ENCODE measurements at regions not wholly inside any gene's neighbourhood (a gene's known extent, or its start where the extent isn't known, plus 50 kb on each side); places are given as distances from the start of the nearest gene placed in this dataset.

DNA sequence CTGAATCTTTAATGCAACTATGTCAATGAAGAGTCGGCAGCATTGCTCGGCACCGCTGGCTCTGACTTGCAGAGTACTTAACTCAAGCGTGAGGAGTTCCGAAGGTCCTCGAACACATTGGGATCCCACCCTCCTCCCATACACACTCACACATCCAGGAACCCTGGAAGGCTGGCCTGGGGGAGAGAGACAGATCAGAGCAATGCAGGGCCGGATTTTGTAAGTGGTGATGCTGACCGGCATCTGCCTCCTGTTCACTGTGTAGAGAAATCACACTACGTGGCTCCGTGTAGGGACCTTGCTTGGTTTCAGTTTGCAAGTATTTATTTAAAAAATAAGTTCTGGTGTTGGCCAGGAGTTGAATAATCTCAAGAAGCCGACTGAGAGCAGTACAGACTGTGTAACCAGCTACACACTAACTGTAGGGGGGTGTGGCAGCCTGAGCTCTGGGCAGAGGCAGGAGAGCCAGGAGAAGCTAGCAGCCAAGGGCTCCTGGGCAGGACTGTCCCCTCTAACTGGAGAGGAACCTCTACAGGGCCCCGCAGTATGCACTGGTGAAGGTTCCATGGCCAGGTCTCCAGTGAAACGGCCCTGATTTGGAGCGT is 190.2 kb upstream of the TNRC6C start:
- Histone ChIP-seq H3K4me3 (ENCODE audit: low read depth in 1 of 3, low read length in 3 of 3) (no peak overlapping the region), H3K9me3 (ENCODE audit: control insufficient read depth in 4 of 4, low read length in 3 of 4) (no peaks in the 10 kb centered on the region), H3K36me3 (ENCODE audit: control insufficient read depth in 4 of 4, insufficient read depth in 3 of 4, low read depth in 1 of 4, low read length in 3 of 4) (no peaks in the 10 kb centered on the region), H3K27ac (ENCODE audit: low read depth in 1 of 2, low read length in 2 of 2) (no peak overlapping the region), H3K9ac (ENCODE audit: low read depth in 1 of 2, low read length in 2 of 2) (no peak overlapping the region), H3K27me3 (ENCODE audit: control insufficient read depth in 4 of 4, insufficient read depth in 4 of 4, low read length in 3 of 4) (no peaks in the 10 kb centered on the region), H3K4me1 (ENCODE audit: control insufficient read depth in 4 of 4, insufficient read depth in 4 of 4, low read length in 3 of 4) (no peaks in the 10 kb centered on the region)
- TF ChIP-seq FOXA1 (IDR thresholded peaks at IDR 0.05) (no peak), SP1 (IDR thresholded peaks at IDR 0.05) (no peak), RAD21 (IDR thresholded peaks at IDR 0.05) (no peak), REST (IDR thresholded peaks at IDR 0.05) (no peak), TAF1 (conservative IDR thresholded peaks at IDR 0.05) (no peak), EGR1 (IDR thresholded peaks at IDR 0.05; ENCODE audit: low read depth in 2 of 2) (no peak), YY1 (IDR thresholded peaks at IDR 0.05) (no peak), FOXA2 (IDR thresholded peaks at IDR 0.05) (no peak), HNF4G (IDR thresholded peaks at IDR 0.05) (no peak), GABPA (IDR thresholded peaks at IDR 0.05 in 1 of 2, conservative IDR thresholded peaks at IDR 0.05 in 1 of 2) (no peak), HNF4A (conservative IDR thresholded peaks at IDR 0.05) (no peak), NR2F2 (IDR thresholded peaks at IDR 0.05) (no peak), ATF3 (IDR thresholded peaks at IDR 0.05) (no peak), RXRA (IDR thresholded peaks at IDR 0.05) (no peak), JUND (IDR thresholded peaks at IDR 0.05) (no peak)
- TF ChIP-seq, protein P1, sequence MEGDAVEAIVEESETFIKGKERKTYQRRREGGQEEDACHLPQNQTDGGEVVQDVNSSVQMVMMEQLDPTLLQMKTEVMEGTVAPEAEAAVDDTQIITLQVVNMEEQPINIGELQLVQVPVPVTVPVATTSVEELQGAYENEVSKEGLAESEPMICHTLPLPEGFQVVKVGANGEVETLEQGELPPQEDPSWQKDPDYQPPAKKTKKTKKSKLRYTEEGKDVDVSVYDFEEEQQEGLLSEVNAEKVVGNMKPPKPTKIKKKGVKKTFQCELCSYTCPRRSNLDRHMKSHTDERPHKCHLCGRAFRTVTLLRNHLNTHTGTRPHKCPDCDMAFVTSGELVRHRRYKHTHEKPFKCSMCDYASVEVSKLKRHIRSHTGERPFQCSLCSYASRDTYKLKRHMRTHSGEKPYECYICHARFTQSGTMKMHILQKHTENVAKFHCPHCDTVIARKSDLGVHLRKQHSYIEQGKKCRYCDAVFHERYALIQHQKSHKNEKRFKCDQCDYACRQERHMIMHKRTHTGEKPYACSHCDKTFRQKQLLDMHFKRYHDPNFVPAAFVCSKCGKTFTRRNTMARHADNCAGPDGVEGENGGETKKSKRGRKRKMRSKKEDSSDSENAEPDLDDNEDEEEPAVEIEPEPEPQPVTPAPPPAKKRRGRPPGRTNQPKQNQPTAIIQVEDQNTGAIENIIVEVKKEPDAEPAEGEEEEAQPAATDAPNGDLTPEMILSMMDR (IDR thresholded peaks at IDR 0.05; ENCODE audit: low read depth, low read length, missing input control): no peak
- TF ChIP-seq, protein P2, sequence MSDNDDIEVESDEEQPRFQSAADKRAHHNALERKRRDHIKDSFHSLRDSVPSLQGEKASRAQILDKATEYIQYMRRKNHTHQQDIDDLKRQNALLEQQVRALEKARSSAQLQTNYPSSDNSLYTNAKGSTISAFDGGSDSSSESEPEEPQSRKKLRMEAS (IDR thresholded peaks at IDR 0.05): no peak
- TF ChIP-seq, protein P3, sequence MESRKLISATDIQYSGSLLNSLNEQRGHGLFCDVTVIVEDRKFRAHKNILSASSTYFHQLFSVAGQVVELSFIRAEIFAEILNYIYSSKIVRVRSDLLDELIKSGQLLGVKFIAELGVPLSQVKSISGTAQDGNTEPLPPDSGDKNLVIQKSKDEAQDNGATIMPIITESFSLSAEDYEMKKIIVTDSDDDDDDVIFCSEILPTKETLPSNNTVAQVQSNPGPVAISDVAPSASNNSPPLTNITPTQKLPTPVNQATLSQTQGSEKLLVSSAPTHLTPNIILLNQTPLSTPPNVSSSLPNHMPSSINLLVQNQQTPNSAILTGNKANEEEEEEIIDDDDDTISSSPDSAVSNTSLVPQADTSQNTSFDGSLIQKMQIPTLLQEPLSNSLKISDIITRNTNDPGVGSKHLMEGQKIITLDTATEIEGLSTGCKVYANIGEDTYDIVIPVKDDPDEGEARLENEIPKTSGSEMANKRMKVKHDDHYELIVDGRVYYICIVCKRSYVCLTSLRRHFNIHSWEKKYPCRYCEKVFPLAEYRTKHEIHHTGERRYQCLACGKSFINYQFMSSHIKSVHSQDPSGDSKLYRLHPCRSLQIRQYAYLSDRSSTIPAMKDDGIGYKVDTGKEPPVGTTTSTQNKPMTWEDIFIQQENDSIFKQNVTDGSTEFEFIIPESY (IDR thresholded peaks at IDR 0.05): no peak
- WGBS: 66% methylated on average over 14 of the region's 14 CpGs
- DNase-seq (ENCODE audit: low spot score): no peak

Data from liver (tissue), 8 donors.